Lower leg skin (tissue), 3 donors: ENCODE measurements at regions not wholly inside any gene's neighbourhood (a gene's known extent, or its start where the extent isn't known, plus 50 kb on each side); places are given as distances from the start of the nearest gene placed in this dataset.

Experiments
- CTCF ChIP-seq, 3 donors: fragments of 450-650 bp; IDR thresholded peaks; one replicate each; pipeline ENCODE4 v1.5.1; 2016; ENCODE audit warnings: antibody characterized with exemption in 3 of 3, mild to moderate bottlenecking in 3 of 3, moderate library complexity in 2 of 3
- POLR2A ChIP-seq, 2 donors: fragments of 450-650 bp; IDR thresholded peaks; one replicate each; pipeline ENCODE4 v1.6.1; 2016 to 2017; ENCODE audit warnings: antibody characterized with exemption in 2 of 2, mild to moderate bottlenecking in 1 of 2, moderate library complexity in 1 of 2

- TF ChIP-seq CTCF (IDR thresholded peaks at IDR 0.05) (no peak), POLR2A (IDR thresholded peaks at IDR 0.05) (no peak)
Observed at GRCh38 chr3:66553441-66554113, 52.8 kb upstream of the LRIG1 start.
